ENCODE measurements at regions not wholly inside any gene's neighbourhood (a gene's known extent, or its start where the extent isn't known, plus 50 kb on each side); places are given as distances from the start of the nearest gene placed in this dataset.

GRCh38 chr5:110838961-110839360 lies 100.2 kb downstream of the SLC25A46 start:
- TF ChIP-seq CTCF (IDR thresholded peaks at IDR 0.05; ENCODE audit: extremely low read depth, missing control alignments) = no peak
- no peak for DNase-seq (ENCODE audit: low spot score)

GRCh38 chr5:110840347-110840960 lies 101.6 kb downstream of the SLC25A46 start:
- no peak for DNase-seq (ENCODE audit: low spot score)
- no peak for TF ChIP-seq CTCF (IDR thresholded peaks at IDR 0.05; ENCODE audit: extremely low read depth, missing control alignments)

GRCh38 chr5:110841137-110841536 lies 102.3 kb downstream of the SLC25A46 start:
- no peak for DNase-seq (ENCODE audit: low spot score)
- TF ChIP-seq CTCF (IDR thresholded peaks at IDR 0.05; ENCODE audit: extremely low read depth, missing control alignments) = no peak

- no peak for TF ChIP-seq CTCF (IDR thresholded peaks at IDR 0.05; ENCODE audit: extremely low read depth, missing control alignments)
- no peak for DNase-seq (ENCODE audit: low spot score)
Measured at GRCh38 chr5:110842948-110843347, 104.1 kb downstream of the SLC25A46 start.

GRCh38 chr5:110844251-110844650 lies 105.4 kb downstream of the SLC25A46 start:
- no peak for TF ChIP-seq CTCF (IDR thresholded peaks at IDR 0.05; ENCODE audit: extremely low read depth, missing control alignments)

GRCh38 chr5:110846398-110847001 lies 107.7 kb downstream of the SLC25A46 start:
- no peak for DNase-seq (ENCODE audit: low spot score)
- no peak for TF ChIP-seq CTCF (IDR thresholded peaks at IDR 0.05; ENCODE audit: extremely low read depth, missing control alignments)

More at GRCh38 chr5:110844251-110844650, 105.4 kb downstream of the SLC25A46 start:
- no peak for DNase-seq (ENCODE audit: low spot score)

GRCh38 chr5:110851357-110851756 lies 112.5 kb downstream of the SLC25A46 start:
- DNase-seq (ENCODE audit: low spot score) = no peak
- TF ChIP-seq CTCF (IDR thresholded peaks at IDR 0.05; ENCODE audit: extremely low read depth, missing control alignments) = no peak

Measured in GM20000 (cell line).